HG02973 (cell line): ENCODE measurements at regions not wholly inside any gene's neighbourhood (a gene's known extent, or its start where the extent isn't known, plus 50 kb on each side); places are given as distances from the start of the nearest gene placed in this dataset.

Experiments
- ATAC-seq: cut with Tn5 transposase; IDR thresholded peaks from one replicate; pipeline ENCODE4 v1.9.1; 2021; ENCODE audit warnings: moderate library complexity; ENCODE audit not compliant: unreplicated experiment

DNA sequence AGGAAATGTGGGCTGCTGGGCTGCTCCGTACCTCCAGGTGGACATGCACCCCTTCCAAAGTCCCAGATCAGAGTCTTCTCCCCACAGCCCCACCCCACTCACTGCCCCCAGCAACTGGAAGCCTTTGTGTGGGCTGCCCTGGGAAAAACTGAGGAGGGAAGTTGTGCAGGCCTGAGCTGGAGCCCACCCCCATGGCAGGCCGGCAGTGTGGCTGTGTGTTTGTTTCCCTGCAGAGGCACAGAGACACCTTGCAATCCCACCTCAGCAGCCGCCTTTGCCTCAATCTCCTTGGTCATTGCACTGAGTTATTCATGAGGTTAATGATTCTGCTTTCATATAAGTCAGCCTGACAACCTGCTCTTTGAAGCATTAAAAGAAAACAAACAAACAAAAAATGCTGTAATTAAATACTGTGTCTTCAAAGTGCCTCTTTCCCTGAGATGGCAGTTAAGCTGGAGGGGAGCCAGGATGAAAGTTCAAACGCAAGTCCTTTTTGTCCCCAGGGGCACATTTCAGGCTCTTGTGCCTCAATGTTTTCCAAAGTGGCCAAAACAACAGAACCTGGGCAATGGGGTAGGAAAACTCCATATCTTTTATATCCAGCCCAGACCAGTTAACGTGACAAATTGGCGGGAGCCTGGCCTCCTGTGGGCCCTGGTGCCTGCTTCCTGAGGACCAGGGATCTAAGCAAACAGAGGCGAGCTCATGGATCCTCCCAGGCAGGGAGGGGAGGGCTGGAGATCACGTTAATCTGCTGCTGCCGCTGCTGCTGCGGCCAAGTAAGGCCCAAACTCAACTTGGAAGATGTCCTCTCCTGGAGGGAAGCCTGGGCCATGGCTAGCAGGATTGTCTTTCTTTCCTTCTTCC is 51.9 kb upstream of the TSPAN11 start:
- no peak for ATAC-seq

DNA sequence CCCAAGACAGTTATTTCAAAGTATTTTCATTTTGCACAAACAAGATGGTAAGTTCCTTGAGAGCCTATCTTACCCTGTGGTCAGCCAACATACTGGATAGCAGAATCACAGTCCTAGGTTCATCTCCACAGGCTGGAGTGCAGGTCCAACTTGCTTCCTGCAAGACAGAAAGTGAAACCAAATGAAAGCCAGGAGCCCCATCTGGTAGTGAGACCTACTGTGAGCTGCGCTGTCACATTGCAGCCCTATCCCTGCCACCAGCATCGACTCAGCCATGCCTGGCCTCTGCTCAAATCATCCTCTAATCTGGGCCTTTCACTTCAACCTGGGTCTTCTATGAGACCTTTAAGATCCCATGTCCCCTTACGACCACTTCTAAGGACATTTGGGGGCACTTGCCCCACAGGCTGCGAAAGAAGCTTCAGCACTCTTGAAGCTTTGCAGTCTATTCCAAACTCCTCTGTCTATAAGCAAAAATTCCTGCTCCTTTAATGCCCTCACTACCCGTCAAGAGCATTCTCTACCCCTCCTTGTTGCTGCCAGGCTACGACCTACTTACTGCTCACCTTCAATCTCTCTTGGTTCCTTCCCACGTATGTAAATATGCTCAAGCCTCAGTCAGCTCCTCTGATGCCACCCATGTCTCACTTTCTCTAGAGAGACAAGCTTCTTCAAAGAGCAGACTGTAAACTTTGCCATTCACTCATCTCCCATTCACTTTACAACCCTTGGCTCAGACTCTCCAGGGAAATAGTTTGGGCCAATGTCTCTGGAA is 55.9 kb upstream of the TSPAN11 start:
- ATAC-seq: no peak

DNA sequence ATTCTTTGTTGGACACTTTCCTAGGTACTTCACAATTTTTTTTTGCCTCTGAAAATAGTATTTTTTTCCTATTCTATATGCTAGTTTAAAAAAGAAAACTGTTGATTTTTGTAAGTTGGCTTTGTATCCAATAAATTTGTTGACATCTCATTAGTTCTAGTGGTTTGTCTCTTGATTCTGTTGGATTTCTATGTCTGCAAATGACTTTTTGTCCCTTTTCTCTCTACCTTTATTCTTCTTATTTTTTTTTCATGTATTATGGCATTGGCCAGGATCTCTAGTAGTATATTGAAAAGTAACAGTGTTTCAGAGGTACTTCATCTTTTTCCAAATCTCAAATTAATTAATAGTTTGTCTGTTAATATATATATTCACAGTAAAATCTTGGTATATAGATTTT is 59.1 kb upstream of the TSPAN11 start:
- no peak for ATAC-seq

DNA sequence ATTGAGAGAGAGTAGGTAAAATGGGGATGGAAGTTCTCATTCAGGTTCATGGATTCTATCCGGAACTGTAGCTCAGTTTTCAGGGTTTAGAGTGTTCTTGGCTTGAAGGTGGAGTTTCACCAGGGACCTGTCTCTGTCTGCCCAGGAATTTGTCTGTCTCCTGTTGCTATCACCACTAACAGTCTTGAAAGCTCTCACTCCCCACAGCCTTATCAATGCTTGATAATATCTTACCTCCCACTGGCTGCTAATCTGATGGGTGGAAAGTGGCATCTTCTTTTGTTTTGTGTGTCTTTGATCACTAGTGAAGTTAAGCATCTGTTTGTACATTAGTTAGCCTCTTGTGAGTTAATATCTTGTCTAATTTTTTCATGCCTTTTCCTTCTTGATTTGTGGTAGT is 60.3 kb upstream of the TSPAN11 start:
- no peak for ATAC-seq

DNA sequence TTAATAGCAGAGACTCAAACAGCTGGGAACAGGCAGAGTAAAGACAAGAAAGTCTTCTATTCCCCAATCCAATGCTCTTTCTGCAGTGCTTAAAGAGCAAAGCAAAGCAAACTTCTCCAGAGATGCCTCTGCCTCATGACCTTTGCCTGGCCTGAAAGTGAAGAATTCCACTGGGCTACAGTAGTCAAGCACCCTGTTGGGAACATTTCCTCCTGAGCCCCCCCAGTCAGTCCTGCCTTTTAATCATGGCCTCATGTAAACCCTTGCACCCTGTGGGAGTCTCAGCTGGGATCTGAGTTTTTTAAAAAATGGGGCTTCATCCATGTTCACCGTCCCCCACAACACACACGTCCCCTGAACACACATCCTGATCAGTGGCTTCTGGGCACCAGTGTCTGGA is 62.7 kb upstream of the TSPAN11 start:
- no peak for ATAC-seq

DNA sequence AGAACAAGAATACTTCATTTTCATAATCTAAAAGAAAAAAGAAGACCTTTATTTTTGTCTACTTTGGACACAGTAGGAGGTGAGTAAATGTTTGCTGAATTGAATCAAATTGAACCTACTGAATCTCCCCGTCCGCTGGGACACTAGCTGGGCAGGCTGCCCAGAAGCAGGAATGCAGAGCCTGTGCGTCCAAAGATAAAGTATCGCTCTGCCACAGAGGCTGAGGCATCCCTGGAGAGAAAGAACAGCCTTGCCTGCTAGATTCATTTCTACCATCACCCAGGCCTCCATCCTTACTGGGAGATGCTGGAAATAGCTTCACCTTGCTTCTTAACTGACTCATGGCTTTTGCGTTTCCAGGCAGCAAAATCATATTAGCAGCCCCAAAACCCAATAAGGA is 64.1 kb upstream of the TSPAN11 start:
- no peak for ATAC-seq

DNA sequence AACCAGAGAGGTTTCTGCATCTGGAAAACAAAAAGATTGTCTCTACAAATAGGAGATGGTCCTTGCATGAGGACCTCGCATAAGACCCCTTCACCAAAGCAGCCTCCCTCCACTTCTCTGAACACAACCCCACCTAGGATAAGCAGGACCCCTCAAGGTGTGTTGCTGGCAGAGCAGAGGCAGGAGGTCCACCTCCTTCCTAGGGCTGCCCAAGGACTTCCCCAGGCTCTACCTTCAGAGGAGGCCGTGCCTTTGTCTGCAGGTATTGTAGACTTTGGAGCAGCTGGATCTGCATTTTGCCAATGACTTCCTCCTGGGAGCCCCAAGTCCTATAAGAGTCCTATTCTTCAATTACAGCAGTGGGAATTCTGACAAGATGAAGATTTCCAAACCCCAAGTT is 67.3 kb upstream of the TSPAN11 start:
- no peak for ATAC-seq

DNA sequence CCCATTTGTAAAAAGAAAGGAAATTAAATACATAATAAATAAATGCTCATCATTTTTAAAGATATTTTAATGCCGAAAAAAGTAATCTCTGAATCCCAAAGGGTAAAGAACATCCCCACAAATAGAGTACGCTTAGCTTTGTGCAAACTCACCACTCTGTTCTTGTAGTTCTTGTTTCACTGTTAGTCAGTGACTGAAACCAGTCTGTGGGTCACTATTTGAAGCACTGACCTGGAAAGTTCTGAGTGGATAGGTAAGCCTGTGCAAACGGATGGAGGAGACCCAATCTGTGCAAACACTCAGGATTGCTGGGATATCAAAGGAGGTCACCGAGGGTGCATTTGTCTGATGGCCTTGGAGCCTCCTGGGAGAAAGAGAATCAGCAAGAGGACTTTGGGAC is 68.1 kb upstream of the TSPAN11 start:
- ATAC-seq: no peak

DNA sequence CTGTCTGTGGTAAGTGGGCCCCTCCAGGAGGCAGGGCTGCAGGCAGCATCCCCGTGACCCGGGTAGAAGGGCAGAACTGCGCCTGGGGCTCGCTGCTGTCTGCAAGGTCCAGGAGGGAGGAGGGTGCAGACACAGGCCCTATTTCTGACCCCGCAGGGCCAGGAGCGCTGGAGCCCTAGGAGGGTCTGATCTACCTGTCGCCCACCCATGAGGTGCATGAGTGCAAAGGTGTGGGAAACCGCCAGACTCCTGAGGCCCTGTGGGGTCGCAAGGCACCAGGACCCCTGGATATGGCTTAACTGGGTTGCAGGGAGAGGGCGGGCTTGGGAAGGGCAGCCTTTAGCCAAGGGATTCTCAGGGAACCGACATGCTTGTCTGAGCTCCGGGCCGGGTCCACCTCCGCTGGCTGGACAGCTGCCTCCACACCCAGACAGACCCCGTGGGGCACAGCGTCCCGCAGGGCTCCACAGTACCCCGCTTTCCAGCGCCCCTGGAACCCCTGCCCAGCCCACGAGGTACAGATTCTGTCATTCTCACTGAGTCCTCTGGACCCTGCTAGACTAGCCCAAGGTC is 72.9 kb upstream of the TSPAN11 start:
- no peak for ATAC-seq

DNA sequence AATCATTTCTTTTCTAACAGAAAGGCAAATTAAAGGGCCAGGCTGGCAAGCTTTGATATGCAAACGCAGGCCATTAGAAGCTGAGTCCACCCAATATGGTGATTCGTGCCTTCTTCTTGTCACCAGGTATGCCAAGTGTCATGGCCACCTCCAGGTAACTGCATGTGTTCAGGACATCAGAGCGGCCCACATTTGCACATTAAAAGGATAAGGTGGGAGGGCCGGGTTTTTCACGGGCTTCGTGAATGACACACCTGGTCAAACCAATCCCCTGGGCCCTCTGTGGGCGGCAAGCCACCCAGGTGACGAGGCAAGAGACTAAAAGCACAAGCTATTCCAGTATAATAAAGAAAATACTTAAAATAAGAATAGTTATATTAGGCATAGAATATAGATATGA is 75.9 kb upstream of the TSPAN11 start:
- ATAC-seq: no peak

DNA sequence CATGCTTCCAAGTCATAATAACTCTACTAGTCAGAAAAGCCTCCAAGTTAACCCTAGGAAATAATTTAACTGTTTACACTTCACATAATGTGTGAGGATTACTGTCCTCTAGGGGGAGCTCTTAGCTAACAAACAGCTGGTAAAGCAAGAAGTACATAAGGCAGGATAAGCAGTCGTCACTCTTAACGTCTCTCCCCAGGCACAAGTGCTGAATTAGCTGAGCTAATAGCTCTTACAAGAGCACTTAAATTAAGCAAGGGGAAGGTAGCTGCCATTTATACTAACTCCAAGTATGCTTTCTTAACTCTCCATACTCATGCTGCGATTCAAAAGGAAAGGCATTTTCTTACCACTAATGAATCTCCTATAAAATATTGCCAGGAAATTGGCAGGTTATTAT is 79.3 kb upstream of the TSPAN11 start:
- no peak for ATAC-seq

DNA sequence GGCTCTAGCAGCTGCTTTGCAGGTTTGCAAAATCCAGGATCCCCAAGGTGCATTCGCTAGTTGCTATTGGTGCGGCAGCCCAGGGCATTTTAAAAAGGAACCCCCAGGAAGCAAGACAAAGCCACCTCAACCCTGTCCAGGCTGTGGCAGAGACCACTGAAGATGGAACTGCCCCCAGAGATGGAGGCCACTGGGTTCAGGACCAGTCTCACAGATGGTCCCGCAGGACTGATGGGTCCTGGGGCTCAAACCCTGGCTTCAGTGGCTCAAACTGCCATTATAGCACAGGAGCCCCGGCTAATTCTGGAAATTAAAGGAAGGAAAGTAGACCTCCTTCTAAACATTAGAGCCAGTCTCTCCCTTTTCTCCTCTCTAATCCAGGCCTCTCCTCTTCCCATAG is 79.8 kb upstream of the TSPAN11 start:
- ATAC-seq: no peak

DNA sequence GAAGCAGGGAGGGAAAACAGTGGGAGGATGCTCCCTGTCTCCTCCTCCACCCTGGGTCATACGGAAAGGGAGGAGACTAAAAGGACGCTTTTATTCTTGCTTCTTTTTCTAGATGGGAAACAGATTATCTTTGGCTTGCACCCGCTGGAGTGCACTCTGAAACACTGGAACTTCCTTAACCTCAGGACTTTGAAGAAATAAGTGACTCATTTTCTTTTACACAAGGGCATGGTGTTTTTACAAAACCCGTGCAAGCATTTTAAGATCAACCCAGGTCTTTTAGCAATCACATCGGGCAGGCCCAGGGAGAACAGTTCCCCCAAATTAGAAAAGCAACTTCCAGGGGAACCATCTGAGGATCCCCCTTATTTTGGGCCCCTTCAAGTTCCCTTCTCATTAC is 80.9 kb upstream of the TSPAN11 start:
- ATAC-seq: no peak

DNA sequence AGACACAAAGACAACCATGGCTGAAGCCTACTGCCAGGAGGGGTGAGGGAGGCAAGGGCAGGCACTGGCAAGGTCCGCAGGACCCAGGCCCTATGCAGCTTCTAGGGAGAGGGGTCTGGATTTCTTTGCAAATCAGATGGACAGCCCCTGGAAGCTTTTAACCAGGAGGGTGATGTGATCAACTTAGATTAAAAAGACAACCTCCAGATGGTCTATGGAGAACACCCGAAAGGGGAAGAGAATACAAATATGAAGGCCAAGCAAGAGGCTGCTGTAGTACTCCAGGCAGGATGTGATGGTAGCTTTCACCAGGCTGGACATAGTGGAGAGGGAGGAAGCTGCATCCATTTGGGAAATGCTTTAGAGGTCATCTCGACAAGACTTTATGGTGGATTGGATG is 83.3 kb upstream of the TSPAN11 start:
- no peak for ATAC-seq

DNA sequence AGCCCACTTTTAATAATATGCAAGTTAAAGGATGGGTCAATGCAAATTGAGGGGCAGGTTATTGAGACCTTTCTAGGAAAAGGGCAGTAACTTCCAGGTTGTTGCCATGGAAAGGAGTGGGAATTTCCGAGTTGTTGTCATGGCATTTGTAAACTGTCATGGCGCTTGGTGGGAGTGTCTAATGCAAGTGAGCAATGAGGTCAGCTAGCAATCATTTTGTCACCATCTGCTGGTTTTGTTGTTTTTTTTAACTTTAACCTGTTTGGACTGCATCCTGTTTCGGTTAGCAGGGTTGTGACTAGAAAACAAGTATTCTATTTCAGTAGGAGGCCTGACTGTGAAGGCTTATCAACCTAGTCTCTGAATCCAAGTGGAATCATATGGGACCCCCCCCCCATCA is 85.8 kb upstream of the TSPAN11 start:
- no peak for ATAC-seq

DNA sequence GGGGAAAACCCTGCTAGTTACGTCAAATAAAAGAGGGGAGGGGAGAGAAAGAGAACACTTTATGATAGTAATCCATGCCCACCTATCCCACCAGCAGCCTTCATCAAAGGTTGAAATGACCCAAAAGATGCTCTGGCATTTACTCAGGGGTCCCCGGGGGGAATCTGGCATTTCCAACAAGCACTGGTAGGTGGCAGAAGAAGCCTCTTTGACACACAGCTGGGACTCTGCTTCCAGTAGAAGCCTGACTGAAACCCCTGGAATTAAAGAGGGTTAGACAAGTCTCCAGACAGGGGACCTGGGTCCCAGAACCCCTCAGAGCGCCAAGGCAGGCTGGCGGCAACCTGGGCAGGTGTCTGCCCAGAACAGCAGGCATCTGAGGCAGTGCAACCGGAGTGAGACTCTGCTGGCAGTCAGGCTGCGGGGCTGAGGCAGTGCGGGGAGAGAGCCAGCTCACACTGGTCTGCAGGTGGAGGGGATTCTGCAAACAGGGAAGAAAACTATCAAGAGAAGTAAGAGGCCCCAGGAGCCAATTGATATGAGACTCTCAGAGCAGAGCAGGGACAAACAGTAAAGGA is 85.0 kb upstream of the CAPRIN2 start:
- ATAC-seq: no peak

DNA sequence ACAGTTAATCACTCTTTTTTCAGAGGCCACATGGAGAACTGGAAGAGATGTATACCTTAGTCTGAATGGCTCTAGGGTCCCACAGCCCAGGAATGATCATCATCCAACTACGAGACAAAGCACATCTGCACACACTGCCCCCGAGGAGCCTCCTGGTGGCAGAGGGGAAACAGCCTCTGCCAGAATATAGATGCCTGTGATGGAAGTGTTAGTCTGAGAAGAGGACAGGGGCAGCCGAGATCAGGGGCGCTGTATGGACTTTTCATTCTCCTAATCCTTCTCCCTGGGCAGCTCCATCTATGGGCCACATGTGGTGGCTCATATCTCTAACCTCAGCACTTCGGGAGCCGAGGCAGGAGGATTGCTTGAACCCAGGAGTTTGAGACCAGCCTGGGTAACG is 82.8 kb upstream of the CAPRIN2 start:
- no peak for ATAC-seq

DNA sequence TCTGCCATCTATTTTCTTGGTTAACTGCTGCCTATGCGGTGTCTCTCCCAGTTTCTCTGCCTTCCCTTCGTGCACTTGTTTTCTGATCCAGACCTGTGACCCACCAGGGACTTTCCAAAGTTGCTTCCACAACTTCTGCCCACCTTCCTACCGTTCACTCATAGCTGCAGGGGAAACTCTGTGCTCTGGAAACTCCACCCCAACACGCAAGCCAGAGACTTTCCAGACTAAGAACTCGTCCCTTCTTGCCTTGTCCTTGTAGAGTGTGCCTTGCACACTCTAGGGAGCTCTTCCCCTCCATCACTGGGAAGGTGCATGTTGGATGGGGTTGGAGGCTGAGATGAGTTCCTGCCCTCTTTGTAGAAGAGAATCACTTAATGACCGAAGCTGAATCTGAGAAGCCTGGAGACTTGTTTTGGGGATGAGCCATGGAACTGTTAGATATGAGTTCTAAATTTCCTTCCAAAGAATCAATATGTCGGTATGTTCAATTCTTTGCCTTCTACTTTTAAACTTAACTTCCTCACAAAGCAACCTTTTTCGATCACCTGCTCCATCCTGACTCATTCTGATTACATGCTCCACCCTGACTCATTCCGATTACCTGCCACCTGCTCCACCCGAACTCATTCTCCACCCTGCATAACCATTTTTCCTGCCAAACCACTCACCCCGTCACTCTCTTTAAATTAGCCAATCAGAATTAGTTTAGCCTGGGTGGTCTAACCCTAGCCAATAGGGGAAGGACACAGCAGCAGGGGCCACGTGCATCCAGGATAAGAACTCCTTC is 82.1 kb upstream of the CAPRIN2 start:
- no peak for ATAC-seq

DNA sequence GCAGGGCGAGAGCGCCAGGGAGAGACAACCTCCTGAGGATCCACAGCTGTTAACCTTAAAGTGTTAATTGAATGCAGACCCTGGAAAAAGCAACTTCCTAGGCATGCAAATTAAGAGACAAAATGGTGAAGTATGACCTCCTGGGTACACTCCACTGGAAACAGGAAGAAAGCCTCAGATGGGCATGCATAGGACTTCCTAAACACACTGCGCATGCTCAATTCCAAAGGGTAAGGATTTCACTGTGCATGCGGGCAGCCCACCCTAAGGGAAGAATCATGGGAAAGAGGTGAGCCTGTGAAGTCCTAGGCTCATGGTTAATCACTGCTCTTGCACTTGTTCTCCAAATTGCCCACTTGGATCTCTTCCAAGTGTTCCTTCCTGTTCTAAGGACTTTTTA is 80.5 kb upstream of the CAPRIN2 start:
- no peak for ATAC-seq

DNA sequence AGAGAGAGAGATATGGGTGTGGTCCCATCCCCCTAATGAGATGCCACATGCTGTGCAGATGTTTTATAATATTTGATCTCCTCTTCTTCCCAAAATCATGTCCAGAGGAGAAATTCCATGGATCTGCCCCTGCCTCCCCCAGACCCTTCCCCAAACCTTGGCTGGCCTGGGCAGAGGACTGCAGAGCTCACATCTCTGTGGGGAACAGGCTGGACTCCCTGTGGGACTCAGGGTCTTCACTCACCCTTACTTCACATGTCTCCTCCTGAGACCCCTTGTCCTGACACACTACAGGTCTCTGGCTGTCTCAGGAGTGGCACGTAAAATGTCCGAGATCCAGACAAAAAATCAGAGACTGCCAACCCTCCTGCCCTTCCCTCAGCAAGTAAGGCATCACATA is 76.0 kb upstream of the CAPRIN2 start:
- no peak for ATAC-seq

DNA sequence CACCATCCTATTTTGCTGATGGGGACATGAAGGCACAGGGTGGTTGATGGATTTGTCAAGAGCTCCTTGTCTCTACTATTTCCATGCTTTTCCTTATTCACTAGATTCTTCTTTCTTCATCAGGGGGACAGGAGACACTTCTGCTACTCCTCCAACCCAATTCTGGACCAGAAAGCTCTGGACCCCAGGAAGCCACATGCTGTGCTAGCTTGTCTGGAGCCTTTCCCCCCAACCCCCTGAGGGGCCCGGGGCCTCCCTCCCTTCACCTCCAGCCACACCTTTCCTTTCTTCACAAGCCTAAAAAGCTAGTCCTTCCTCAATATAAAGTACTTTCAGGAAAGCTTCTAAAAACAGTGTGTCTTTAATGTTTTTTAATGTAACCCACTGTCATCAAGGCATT is 75.1 kb upstream of the CAPRIN2 start:
- no peak for ATAC-seq
